HG03432 (cell line): ENCODE measurements at regions not wholly inside any gene's neighbourhood (a gene's known extent, or its start where the extent isn't known, plus 50 kb on each side); places are given as distances from the start of the nearest gene placed in this dataset.
"Not testable (repeated sequence)": the region's sequence is repeated elsewhere in the genome, so short reads cannot be mapped to it uniquely, and the experiment has no call there.

Source experiments
- ATAC-seq: cut with Tn5 transposase; IDR thresholded peaks from one replicate; pipeline ENCODE4 v1.9.1; 2021; ENCODE audit warnings: mild to moderate bottlenecking, moderate library complexity; ENCODE audit not compliant: unreplicated experiment

GRCh38 chr3:34106379-34106778 lies 307.9 kb downstream of the PDCD6IP start:
- ATAC-seq, result no peak

GRCh38 chr3:34106879-34107278 lies 308.4 kb downstream of the PDCD6IP start:
- ATAC-seq, result peak; percentile 38

GRCh38 chr3:34107669-34108068 lies 309.2 kb downstream of the PDCD6IP start:
- ATAC-seq, result peak; percentile 66

- ATAC-seq, result no peak
Measured at GRCh38 chr3:34109021-34109420, 310.6 kb downstream of the PDCD6IP start.

- ATAC-seq, result peak; percentile 42
Measured at GRCh38 chr3:34109846-34110245, 311.4 kb downstream of the PDCD6IP start.

GRCh38 chr3:34111361-34111760 lies 312.9 kb downstream of the PDCD6IP start:
- ATAC-seq, result no peak

- ATAC-seq, result not testable (repeated sequence)
Measured at GRCh38 chr3:34112261-34112660, 313.8 kb downstream of the PDCD6IP start.

GRCh38 chr3:34131091-34131490 lies 332.7 kb downstream of the PDCD6IP start:
- ATAC-seq, result no peak

GRCh38 chr3:34132069-34132692 lies 333.8 kb downstream of the PDCD6IP start:
- no peak for ATAC-seq

GRCh38 chr3:34139566-34139965 lies 341.1 kb downstream of the PDCD6IP start:
- no peak for ATAC-seq

- no peak for ATAC-seq
Measured at GRCh38 chr3:34140616-34141015, 342.2 kb downstream of the PDCD6IP start.

- ATAC-seq, result no peak
Measured at GRCh38 chr3:34141841-34142337, 343.5 kb downstream of the PDCD6IP start.

GRCh38 chr3:34145796-34146195 lies 347.4 kb downstream of the PDCD6IP start:
- ATAC-seq, result no peak

- no peak for ATAC-seq
Measured at GRCh38 chr3:34146596-34146995, 348.2 kb downstream of the PDCD6IP start.

- peak; percentile 46 for ATAC-seq
Measured at GRCh38 chr3:34150992-34151391, 352.6 kb downstream of the PDCD6IP start.

- no peak for ATAC-seq
Measured at GRCh38 chr3:34152656-34153055, 354.2 kb downstream of the PDCD6IP start.

GRCh38 chr3:34155108-34155507 lies 356.7 kb downstream of the PDCD6IP start:
- peak; percentile 22 for ATAC-seq

- peak; percentile 65 for ATAC-seq
Measured at GRCh38 chr3:34155666-34156065, 357.2 kb downstream of the PDCD6IP start.

- no peak for ATAC-seq
Measured at GRCh38 chr3:34157491-34157890, 359.1 kb downstream of the PDCD6IP start.

- no peak for ATAC-seq
Measured at GRCh38 chr3:34159613-34160420, 361.4 kb downstream of the PDCD6IP start.

- ATAC-seq, result not testable (repeated sequence)
Measured at GRCh38 chr3:34169636-34170035, 371.2 kb downstream of the PDCD6IP start.

GRCh38 chr3:34174740-34175139 lies 376.3 kb downstream of the PDCD6IP start:
- no peak for ATAC-seq
